HG03521 (cell line): ENCODE measurements at regions not wholly inside any gene's neighbourhood (a gene's known extent, or its start where the extent isn't known, plus 50 kb on each side); places are given as distances from the start of the nearest gene placed in this dataset.

Source experiments
- ATAC-seq: cut with Tn5 transposase; IDR thresholded peaks from one replicate; pipeline ENCODE4 v1.9.1; 2021; ENCODE audit warnings: mild to moderate bottlenecking, moderate library complexity; ENCODE audit not compliant: unreplicated experiment

- ATAC-seq: no peak
Observed at GRCh38 chr5:174159327-174160114, 114.0 kb downstream of the NSG2 start.

DNA sequence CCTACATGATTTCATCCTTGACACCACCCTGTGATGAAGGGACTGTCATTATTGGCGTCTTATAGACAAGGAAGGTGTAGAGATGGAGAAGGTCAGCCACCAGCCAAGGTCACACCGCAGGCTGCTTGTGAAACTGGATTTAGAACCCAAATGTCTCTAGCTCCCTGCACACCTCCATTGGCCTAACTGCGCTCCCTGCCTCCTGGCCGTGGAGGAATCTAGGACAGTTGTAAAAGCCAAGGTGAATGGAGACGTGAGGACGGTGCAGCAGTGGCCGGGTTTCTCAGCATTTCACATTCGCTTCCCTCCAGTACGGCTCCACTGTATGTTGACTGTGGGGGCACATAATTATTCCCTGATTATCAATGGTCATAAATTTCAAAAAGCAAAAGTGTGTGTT is 119.9 kb downstream of the NSG2 start:
- no peak for ATAC-seq

DNA sequence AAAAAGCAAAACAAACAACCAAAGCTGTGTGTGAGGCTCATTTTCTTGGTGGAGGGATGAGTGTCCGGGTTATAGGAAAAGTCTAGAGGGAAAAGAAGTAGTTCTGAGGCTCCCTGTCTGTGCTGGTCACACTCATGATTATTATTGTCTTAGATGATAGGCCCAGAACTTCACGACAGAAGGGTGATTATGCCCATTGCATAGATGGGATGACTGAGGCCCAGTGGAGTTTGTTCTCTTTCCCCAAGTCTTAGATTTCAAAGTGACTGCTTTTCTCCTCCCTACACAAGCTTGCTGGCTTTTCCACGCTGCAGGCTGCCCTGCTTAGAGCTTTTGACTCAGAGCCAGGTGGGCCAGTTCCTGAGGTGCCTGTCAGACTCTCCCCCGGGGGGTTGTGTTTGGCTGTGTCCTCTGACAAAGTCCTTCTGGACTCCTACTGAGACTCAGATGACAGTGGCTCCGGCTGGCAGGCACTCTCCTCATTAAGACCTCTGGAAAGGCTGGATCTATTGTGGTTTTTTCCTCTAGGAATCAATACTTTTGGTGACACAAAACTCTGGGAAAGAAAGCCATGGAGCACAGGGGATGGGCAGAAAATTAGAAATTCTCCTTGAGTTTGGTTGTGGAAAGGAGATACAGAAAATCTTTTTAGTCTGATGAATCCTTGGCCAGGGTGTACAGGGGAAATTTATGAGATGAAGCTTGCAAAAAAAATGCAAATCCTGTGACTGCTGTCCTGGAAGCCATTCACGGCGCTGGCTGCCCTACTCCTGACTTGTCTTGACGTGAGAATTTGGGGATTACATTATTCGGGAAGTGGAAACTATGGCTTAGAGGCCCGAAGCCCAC is 120.9 kb downstream of the NSG2 start:
- ATAC-seq: no peak

DNA sequence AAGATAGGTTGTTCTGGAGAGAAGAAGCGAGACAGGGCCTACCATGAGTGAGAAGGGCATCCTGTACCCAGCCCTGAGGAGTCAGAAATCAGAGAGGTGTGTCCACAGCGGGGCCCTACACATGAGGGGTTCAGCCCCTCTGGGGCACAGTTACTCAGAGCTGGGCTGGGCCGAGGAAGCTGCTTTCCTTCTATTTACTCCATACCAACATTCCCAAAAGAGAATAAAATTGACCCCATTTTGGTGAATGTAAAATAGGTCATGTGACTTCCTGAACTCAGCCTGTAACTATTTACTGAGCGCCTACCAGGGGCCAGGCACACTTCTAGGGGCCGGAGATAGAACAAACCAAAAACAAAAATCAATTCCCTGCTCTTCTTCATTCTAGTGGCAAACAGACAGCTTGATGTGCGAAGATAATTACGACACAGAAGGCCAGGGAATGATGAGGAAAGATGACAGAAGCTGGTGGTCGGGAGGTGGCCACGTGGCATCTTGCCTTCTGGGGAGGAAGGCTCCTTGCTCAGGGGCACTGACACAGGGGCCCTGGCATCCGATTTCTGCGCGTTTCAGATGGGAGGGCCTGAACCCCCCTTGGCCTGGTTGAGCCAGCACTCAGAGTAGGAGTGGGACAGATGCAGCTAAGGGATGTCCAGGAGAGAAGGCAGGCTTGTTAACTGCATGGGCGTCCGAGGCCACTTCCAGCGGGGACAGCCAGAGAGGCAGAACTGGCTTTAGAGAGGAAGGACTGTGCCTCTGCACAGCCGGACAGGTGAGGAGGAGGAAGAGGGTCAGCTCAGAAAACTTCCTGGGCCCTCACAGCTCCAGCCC is 121.8 kb downstream of the NSG2 start:
- no peak for ATAC-seq

- ATAC-seq: no peak
Observed at GRCh38 chr5:174172152-174172551, 126.6 kb downstream of the NSG2 start.

DNA sequence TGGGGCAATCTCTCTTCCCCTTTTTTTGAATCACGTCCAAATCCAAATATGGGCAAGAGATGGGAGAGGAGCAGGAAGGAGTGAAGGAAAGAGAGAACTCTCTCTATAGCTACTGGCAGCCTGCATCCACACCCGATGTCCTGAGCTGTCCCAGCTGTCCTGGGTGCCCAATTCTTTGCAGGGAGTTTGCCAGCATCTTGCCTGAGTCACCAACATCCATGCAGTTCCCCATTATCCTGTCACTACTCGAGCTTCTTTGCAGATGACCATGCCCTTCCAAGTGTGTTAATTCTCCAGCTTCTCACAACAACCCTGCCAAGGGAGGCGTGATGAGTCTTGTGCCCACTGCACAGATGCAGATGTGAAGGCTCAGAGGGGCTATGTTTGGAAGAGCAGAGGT is 127.1 kb downstream of the NSG2 start:
- ATAC-seq: no peak

GRCh38 chr5:174173766-174174165 is 128.3 kb downstream of the NSG2 start:
- no peak for ATAC-seq

DNA sequence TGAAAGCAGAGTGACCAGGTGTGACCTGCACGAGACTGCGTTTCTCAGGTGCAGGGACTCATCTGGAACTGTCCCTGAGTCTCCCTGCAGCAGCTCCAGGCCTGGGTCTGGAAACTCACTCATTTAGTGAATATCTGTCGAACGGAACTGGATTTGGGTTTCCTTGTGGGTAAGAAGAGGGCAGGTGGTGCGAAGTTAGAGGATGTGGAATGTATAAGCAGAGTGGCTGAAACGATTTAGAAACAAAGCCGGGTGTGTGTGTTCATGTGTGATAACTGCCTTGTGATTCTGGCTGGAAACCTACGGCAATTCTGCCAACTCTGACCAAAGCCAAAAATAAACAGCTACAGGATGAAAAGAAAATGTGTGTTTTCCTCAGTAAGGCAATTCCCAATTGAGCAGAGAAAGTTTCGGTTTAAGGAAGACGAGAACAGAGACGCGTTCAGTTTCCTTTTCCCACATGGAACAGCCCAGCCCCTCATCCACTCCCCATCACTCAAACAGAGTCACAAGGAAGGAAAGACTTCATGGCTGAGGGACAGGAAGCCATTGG is 130.3 kb downstream of the NSG2 start:
- ATAC-seq: no peak

DNA sequence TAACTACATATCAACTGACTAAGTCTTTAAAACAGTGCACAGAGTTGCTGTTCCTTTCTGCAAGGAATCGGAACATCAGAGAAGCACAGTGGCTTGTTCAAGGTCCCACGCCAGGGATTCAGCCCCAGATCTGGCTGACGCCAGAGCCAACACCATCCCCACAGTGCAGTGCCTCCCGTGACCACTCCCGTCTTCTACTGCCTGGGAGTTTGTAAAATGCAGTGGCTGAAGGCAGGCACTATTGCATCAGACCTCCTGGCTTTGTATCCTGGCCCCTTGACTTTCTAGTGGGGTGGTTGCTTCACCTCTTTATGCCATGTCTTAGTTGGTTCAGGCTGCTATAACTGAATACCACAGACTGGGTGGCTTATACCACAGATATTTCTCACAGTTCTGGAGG is 131.0 kb downstream of the NSG2 start:
- ATAC-seq: no peak

- ATAC-seq: no peak
Observed at GRCh38 chr5:174177531-174177930, 132.0 kb downstream of the NSG2 start.

GRCh38 chr5:174177976-174178605 is 132.6 kb downstream of the NSG2 start:
- no peak for ATAC-seq

DNA sequence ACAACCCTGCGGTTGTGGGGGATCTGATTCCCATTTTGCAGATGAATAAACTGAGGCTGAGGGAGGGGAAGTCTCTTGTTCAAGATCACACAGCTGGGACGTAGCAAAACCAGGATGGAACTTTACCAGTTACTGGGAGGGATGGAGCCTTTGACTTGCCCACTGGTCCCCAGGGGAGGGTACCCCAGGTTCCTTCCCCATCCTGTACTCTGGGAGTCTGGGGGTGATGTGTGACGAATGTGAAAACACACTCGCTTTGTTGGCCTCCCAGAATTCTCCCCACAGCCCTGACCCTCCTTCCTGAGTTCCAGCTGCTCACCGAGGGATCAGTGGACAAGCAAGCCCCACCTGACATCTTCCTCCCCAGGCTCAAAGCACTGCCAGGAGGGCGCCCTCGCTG is 135.1 kb downstream of the NSG2 start:
- no peak for ATAC-seq

- ATAC-seq: no peak
Observed at GRCh38 chr5:174182111-174182510, 136.6 kb downstream of the NSG2 start.

GRCh38 chr5:174183701-174184100 is 138.2 kb downstream of the NSG2 start:
- no peak for ATAC-seq

DNA sequence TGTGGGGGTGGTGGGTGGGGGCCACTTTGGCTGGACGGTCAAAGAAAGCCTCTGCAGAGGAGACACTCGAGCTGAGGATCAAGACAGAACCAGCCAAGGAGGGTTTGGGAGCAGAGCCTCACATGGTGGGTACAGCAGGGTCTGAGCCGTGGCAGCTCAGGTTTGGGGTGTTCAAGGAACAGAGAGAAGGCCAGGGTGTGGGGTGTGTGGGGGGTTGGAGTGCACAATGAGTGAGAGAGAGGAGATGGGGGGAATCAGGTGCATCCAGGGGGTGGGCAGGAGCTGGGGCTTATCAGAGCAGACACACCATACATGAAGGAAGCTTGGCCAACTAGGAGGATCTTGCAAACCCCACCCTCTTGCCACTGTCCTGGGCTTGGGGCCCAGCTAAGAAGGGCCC is 140.0 kb downstream of the NSG2 start:
- ATAC-seq: no peak

GRCh38 chr5:174186096-174186695 is 140.7 kb downstream of the NSG2 start:
- no peak for ATAC-seq

DNA sequence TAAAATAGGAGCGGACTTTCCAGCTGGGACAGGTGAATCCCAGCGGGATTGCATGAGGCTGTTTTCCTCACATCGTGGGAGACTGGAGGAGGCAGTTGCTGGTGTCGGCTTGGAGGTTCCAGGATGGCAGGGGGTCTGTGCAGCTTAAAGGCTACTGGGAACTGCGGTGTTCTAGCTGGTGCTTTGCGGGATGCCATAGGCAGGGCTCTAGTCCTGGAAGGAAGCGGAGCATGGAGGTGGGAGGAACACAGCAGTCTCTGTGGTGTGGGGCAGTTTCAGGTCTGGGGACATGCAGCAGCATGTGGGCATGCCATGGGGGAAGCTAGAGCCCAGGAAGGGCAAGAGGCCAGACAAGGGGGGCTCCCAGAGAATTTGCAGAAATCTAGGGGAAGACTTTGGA is 141.5 kb downstream of the NSG2 start:
- no peak for ATAC-seq

DNA sequence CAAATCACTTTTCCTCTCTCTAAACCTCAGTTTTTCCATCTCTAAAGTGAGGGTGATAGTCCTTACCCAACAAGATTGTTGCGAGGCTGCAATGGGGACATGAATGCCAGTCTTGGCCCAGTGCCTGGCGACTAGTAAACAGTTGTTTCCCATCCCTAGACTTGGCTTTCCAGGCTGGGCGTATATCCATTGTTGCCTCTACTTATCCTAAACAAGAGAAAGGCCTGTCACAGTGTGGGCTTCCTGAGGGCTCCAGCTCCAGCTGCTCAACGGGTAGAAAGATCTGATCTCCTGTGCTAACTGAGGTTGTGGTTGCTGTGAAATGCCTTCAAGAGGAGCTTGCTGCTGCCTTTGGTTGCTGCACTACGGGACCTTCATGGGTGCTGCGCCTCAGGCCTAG is 142.0 kb downstream of the NSG2 start:
- ATAC-seq: no peak

GRCh38 chr5:174188295-174188694 is 142.8 kb downstream of the NSG2 start:
- ATAC-seq: no peak
